ENCODE measurements at regions not wholly inside any gene's neighbourhood (a gene's known extent, or its start where the extent isn't known, plus 50 kb on each side); places are given as distances from the start of the nearest gene placed in this dataset.
A peak's percentile ranks its signal among the peaks of the same experiment; 100 is the strongest.
"Not testable (repeated sequence)": the region's sequence is repeated elsewhere in the genome, so short reads cannot be mapped to it uniquely, and the experiment has no call there.

- TF ChIP-seq NKRF (conservative IDR thresholded peaks at IDR 0.05) (no peak), CBX5 (IDR thresholded peaks at IDR 0.05; ENCODE audit: low read depth) (no peak), TBL1XR1 (IDR thresholded peaks at IDR 0.05; ENCODE audit: low read depth, low read length) (no peak), ZNF207 (IDR thresholded peaks at IDR 0.05; ENCODE audit: borderline replicate concordance) (no peak), HDAC6 (IDR thresholded peaks at IDR 0.05; ENCODE audit: unreplicated experiment) (no peak)
These were observed 115.1 kb downstream of the RTP5 start (continued) for GRCh38 chr2:241984658-241985057.

- H3K4me3 ChIP-seq; H3K9me3 ChIP-seq (replicated peaks; ENCODE audit: control insufficient read depth, insufficient read depth, low read length); H2AFZ ChIP-seq (ENCODE audit: control insufficient read depth, low read depth, low read length); H3K9ac ChIP-seq (ENCODE audit: control insufficient read depth, insufficient read depth, low read length); H3K4me1 ChIP-seq (ENCODE audit: control insufficient read depth, insufficient read depth, low read length); H3K27me3 ChIP-seq (replicated peaks in 1 of 2; ENCODE audit: control insufficient read depth in 2 of 2, insufficient read depth in 2 of 2, low read length in 1 of 2); DNase-seq (ENCODE audit: low read depth, low spot score); H4K20me1 ChIP-seq (ENCODE audit: control insufficient read depth, insufficient read depth); H3K4me2 ChIP-seq (ENCODE audit: control insufficient read depth, insufficient read depth); POLR2A ChIA-PET; BruUV-seq (replicated peaks); RAD21 ChIA-PET (ENCODE audit: unreplicated experiment); FAIRE-seq; intact Hi-C loops (cut with micrococcal nuclease; ENCODE audit: unreplicated experiment); H3K36me3 ChIP-seq (ENCODE audit: control insufficient read depth in 2 of 2, insufficient read depth in 2 of 2, low read length in 1 of 2); H3K79me2 ChIP-seq (ENCODE audit: control insufficient read depth, insufficient read depth, low read length); H3K27ac ChIP-seq (ENCODE audit: control insufficient read depth, insufficient read depth); SMC1A ChIA-PET (ENCODE audit: uncharacterized antibody, unreplicated experiment); in situ Hi-C loops (cut with MboI); CTCF ChIA-PET: not testable (repeated sequence)
- peak; percentile 45 for ATAC-seq
- TF ChIP-seq BHLHE40 (IDR thresholded peaks at IDR 0.05; ENCODE audit: borderline replicate concordance in 1 of 2, low read depth in 2 of 2, low read length in 1 of 2), result peak; percentile 58 to 70; a peak in 3 of 4 replicates
- WGBS (ENCODE audit: insufficient coverage, insufficient replicate concordance, low lambda C conversion rate, missing lambda C conversion rate), result 36% methylated on average over 38 of the region's 46 CpGs
These were observed 115.8 kb downstream of the RTP5 start for GRCh38 chr2:241985161-241985985.
